ENCODE measurements at regions not wholly inside any gene's neighbourhood (a gene's known extent, or its start where the extent isn't known, plus 50 kb on each side); places are given as distances from the start of the nearest gene placed in this dataset.

- no peak overlapping the region for H3K4me3 ChIP-seq (ENCODE audit: low read depth, low read length)
- no peak for TF ChIP-seq CTCF (IDR thresholded peaks at IDR 0.05; ENCODE audit: low read depth, low read length)
Measured at GRCh38 chr2:191557841-191558240, 120.1 kb upstream of the NABP1 start.

- no peak overlapping the region for H3K4me3 ChIP-seq (ENCODE audit: low read depth, low read length)
- no peak for TF ChIP-seq CTCF (IDR thresholded peaks at IDR 0.05; ENCODE audit: low read depth, low read length)
Measured at GRCh38 chr2:191559569-191559968, 118.4 kb upstream of the NABP1 start.

- no peak for TF ChIP-seq CTCF (IDR thresholded peaks at IDR 0.05; ENCODE audit: low read depth, low read length)
- H3K4me3 ChIP-seq (ENCODE audit: low read depth, low read length) = no peak overlapping the region
Measured at GRCh38 chr2:191560411-191560980, 117.4 kb upstream of the NABP1 start.

- no peak for TF ChIP-seq CTCF (IDR thresholded peaks at IDR 0.05; ENCODE audit: low read depth, low read length)
- no peak overlapping the region for H3K4me3 ChIP-seq (ENCODE audit: low read depth, low read length)
Measured at GRCh38 chr2:191565120-191565519, 112.8 kb upstream of the NABP1 start.

GRCh38 chr2:191565647-191566198 is 112.2 kb upstream of the NABP1 start:
- H3K4me3 ChIP-seq (ENCODE audit: low read depth, low read length) = no peak overlapping the region
- no peak for TF ChIP-seq CTCF (IDR thresholded peaks at IDR 0.05; ENCODE audit: low read depth, low read length)

- peak; percentile 70 for TF ChIP-seq CTCF (IDR thresholded peaks at IDR 0.05; ENCODE audit: low read depth, low read length)
- no peak overlapping the region for H3K4me3 ChIP-seq (ENCODE audit: low read depth, low read length)
Measured at GRCh38 chr2:191566344-191566743, 111.6 kb upstream of the NABP1 start.

GRCh38 chr2:191567206-191567605 is 110.7 kb upstream of the NABP1 start:
- TF ChIP-seq CTCF (IDR thresholded peaks at IDR 0.05; ENCODE audit: low read depth, low read length) = no peak
- no peak overlapping the region for H3K4me3 ChIP-seq (ENCODE audit: low read depth, low read length)
